GM19351 (cell line): ENCODE measurements at regions not wholly inside any gene's neighbourhood (a gene's known extent, or its start where the extent isn't known, plus 50 kb on each side); places are given as distances from the start of the nearest gene placed in this dataset.

Experiments used
- ATAC-seq: cut with Tn5 transposase; IDR thresholded peaks from one replicate; pipeline ENCODE4 v1.9.1; 2021; ENCODE audit warnings: mild to moderate bottlenecking, moderate library complexity; ENCODE audit not compliant: unreplicated experiment

- ATAC-seq, result no peak
These were observed 187.4 kb upstream of the TNRC6C start for GRCh38 chr17:77771145-77771544.

GRCh38 chr17:77771587-77771986, 186.9 kb upstream of the TNRC6C start:
- ATAC-seq, result no peak

GRCh38 chr17:77771998-77772397, 186.5 kb upstream of the TNRC6C start:
- no peak for ATAC-seq

GRCh38 chr17:77772461-77772897, 186.0 kb upstream of the TNRC6C start:
- ATAC-seq, result no peak

- ATAC-seq, result no peak
These were observed 185.6 kb upstream of the TNRC6C start for GRCh38 chr17:77772899-77773358.

GRCh38 chr17:77774182-77774581, 184.3 kb upstream of the TNRC6C start:
- ATAC-seq, result no peak

- no peak for ATAC-seq
These were observed 179.6 kb upstream of the TNRC6C start for GRCh38 chr17:77778636-77779489.

GRCh38 chr17:77779711-77780539, 178.6 kb upstream of the TNRC6C start:
- no peak for ATAC-seq

GRCh38 chr17:77781536-77781935, 177.0 kb upstream of the TNRC6C start:
- no peak for ATAC-seq

GRCh38 chr17:77782201-77782600, 176.3 kb upstream of the TNRC6C start:
- no peak for ATAC-seq

- no peak for ATAC-seq
These were observed 175.9 kb upstream of the TNRC6C start for GRCh38 chr17:77782611-77783010.

- no peak for ATAC-seq
These were observed 174.3 kb upstream of the TNRC6C start for GRCh38 chr17:77783991-77784820.

- no peak for ATAC-seq
These were observed 173.1 kb upstream of the TNRC6C start for GRCh38 chr17:77785312-77785905.

GRCh38 chr17:77786090-77786489, 172.4 kb upstream of the TNRC6C start:
- ATAC-seq, result no peak

- no peak for ATAC-seq
These were observed 171.6 kb upstream of the TNRC6C start for GRCh38 chr17:77786740-77787505.

- no peak for ATAC-seq
These were observed 168.2 kb upstream of the TNRC6C start for GRCh38 chr17:77790143-77790829.

- ATAC-seq, result no peak
These were observed 165.9 kb upstream of the TNRC6C start for GRCh38 chr17:77792626-77793025.

GRCh38 chr17:77793146-77793970, 165.1 kb upstream of the TNRC6C start:
- ATAC-seq, result no peak

- no peak for ATAC-seq
These were observed 164.6 kb upstream of the TNRC6C start for GRCh38 chr17:77793971-77794235.
